HG03575 (cell line): ENCODE measurements at regions not wholly inside any gene's neighbourhood (a gene's known extent, or its start where the extent isn't known, plus 50 kb on each side); places are given as distances from the start of the nearest gene placed in this dataset.

ENCODE experiments used
- ATAC-seq: cut with Tn5 transposase; IDR thresholded peaks from one replicate; pipeline ENCODE4 v1.9.1; 2021; ENCODE audit not compliant: unreplicated experiment, insufficient number of reproducible peaks, low FRiP score; ENCODE audit errors: extremely low read depth

DNA sequence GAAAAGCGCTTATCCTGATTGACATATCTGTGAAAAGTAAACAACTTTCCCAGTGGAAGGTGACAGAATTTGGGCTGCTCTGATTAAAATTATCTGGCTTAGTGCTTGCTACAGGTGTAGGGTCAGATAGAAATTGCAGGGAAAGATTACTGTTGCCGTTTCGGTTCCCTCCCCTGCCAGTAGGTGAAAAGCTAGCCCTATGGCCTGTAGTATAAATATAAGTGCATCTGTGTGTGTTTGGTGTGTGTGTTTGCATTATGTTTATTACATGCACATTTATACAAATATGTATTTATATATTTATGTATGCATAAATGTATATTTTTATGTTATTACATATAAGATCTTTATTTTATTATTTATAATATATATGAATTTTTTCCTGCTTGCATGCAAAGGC is 72.3 kb upstream of the VOPP1 start:
- no peak for ATAC-seq

DNA sequence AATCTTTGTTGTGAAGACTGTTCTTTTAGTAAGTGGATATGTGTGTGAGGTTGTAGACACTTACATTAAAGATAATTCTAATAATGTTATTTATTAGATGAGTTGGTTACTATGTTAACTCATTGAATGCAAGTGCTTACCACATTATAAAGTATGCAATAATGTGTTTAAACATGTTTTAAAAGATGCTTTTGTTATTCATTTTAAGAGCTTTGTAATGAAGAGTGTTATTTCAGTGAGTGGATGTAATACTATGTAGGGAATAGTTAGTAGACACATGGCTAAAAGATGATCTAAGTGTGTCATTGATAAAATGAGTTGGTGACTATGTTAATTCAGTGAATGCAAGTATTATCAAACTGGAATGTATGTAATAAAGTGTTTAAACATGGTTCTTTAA is 70.0 kb upstream of the VOPP1 start:
- ATAC-seq = no peak

DNA sequence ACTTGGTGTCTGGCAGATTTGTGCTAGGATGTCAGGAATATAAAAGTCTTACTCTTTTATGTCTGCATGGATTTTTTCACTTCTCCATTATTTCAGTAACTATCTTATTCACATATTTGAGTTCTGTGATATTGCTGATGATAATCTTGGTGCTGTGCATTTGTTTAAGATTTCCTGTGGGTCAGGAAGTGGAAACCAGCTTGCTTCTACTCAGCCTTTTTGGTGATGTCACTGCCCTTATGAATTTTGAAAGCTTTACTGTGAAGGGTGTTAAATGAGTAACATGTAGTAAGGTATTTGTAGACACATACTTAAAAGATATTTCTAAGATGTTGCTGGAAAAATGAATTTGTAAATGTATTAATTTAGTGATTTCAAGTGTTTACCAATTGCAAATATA is 69.5 kb upstream of the VOPP1 start:
- ATAC-seq = peak; percentile 69

DNA sequence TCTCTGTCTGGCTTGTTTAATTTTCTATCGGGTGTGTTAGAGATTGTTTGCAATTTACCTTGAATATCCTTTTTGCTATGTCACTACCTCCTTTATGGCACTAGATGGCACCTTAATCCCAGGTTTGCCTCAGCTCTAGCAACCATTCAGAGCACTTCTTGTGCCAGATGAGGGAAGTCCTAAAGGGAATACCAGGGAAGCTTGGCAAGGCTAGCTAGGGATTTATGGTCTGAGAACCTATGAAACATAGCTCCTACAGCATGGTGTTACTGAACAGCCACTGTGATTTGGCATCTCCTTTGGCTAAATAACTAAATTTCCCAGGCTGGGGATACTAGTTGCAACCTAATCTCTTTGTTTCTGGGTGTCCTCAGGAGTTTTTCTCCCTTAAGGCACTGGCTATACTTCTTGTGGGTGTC is 69.0 kb upstream of the VOPP1 start:
- no peak for ATAC-seq

DNA sequence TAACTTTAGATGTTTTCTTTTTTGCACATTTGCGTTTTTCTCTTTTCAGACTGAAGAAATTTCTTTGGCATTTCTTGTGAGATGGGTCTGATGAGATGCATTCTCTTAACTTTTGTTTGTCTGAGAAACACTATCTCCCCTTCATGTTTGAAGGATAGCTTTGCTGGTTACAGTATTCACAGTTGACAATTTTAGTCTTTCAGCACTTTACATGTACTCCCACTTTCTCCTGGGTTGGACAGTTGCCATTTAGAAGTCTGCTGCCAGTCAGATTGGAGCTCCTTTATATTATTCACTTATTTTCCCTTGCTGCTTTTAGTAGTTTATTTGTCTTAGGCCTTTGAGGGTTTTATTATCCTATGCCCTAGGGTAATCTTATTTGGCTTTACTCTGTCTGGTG is 67.3 kb upstream of the VOPP1 start:
- ATAC-seq = no peak

DNA sequence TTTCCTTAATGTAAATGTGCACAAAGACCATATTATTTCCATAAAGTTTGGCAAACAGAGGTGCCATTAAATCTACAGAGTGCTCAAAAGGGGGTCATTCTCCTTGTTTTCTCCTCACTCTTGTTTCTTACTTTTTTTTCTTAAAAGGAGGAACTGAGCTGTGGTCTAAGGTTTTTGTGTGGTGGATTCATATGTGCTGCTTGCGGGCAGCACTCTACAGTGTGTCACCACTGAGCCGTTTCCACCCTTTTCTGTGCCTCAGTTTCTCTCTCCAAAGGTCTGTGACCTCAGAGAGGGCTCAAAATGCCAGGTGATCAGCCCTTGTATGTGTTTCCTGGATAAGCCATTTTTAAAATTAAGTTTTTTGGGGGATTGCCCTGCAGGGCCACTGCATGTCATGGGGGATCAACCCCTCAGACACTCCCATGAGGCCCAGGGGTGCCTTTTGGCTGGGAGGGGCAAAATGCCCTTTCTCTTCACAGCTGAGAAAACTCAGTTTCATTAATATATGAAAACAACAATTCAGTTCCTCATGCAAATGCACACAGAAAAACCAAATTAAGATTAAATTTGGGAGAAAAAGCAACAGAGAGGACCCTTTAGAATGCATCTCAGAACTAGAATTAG is 56.9 kb upstream of the VOPP1 start:
- ATAC-seq = no peak

DNA sequence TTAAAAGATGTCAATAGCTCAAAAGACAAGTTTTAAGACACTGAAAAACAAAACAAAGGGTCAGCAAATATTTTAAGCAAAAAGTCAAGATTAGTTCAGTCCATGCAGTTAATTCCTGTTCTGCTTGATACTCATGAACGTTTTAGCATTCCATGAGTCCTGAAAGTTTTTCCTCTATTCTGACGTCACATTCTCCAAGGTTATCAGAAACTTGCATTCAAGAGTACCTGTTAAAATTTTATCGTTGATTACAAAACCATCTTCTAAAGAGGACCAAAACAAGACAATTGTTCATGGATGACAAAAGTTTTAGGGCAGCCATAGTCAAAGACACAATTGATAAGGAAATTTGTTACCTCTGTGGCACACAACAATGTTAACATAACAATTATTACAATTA is 52.5 kb upstream of the VOPP1 start:
- ATAC-seq = no peak

DNA sequence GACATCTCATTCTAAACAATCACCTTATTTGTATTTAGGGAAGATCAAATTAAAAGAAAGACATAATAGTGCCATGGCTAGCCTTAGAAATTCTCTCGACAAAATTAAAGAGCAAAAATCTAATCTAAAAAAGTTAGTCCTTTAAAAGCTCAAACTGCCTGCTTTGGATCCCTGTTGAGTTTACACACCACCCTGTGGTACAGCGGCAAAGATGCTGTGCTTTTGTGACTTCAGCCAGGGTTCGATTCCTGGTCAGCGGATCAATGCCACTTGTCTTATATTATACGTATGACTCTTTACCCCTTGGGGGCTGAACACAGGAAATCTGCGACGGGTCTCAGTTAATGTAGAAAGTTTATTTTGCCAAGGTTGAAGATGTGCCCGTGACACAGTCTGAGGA is 51.3 kb upstream of the VOPP1 start:
- no peak for ATAC-seq

DNA sequence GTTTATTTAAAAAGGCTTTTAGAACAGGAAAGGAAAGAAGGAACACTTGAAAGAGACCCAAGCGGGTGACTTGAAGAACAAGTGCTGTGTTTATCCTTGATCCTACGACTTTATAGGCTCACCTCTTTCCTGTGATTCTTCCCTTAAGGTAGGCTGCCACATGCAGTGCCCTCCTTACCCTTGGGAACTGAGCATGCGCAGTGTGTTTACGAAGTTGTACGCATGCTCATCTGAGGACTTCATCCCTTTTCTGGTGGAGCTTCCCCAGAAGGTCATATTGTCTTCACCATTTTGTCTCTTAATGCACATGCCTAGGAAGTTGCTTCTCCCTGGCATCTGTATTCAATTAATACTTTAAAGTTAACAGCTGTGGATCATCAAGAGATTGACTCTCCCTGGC is 49.9 kb upstream of the VOPP1 start:
- no peak for ATAC-seq
